Muscle layer of colon (tissue), 2 donors: ENCODE measurements at regions not wholly inside any gene's neighbourhood (a gene's known extent, or its start where the extent isn't known, plus 50 kb on each side); places are given as distances from the start of the nearest gene placed in this dataset.

Source experiments
- H3K27ac ChIP-seq: one replicate; pipeline ENCODE4 v1.7.0; 2013; ENCODE audit warnings: low read depth, mild to moderate bottlenecking, low read length, moderate library complexity
- H3K27me3 ChIP-seq, 2 donors: one replicate each; pipeline ENCODE4 v1.7.0; 2013; ENCODE audit warnings: low read length in 2 of 2, mild to moderate bottlenecking in 2 of 2; ENCODE audit not compliant: insufficient read depth in 2 of 2, control insufficient read depth in 1 of 2
- H3K36me3 ChIP-seq: one replicate; pipeline ENCODE4 v1.7.0; 2013; ENCODE audit warnings: mild to moderate bottlenecking, low read length; ENCODE audit not compliant: insufficient read depth
- H3K4me1 ChIP-seq: one replicate; pipeline ENCODE4 v1.7.0; 2013; ENCODE audit warnings: mild to moderate bottlenecking, low read length; ENCODE audit not compliant: insufficient read depth
- H3K4me3 ChIP-seq, 2 donors: one replicate each; pipeline ENCODE4 v1.7.0; 2013; ENCODE audit warnings: low read length in 2 of 2, low read depth in 1 of 2, mild to moderate bottlenecking in 1 of 2, moderate library complexity in 1 of 2
- H3K9ac ChIP-seq: one replicate; pipeline ENCODE4 v1.7.0; 2013; ENCODE audit warnings: low read length
- H3K9me3 ChIP-seq: one replicate; pipeline ENCODE4 v1.7.0; 2013; ENCODE audit warnings: mild to moderate bottlenecking, low read length
- donor health status: abdominal sarcoma.
- donor health status: Adenocarcinoma of cecum.

DNA sequence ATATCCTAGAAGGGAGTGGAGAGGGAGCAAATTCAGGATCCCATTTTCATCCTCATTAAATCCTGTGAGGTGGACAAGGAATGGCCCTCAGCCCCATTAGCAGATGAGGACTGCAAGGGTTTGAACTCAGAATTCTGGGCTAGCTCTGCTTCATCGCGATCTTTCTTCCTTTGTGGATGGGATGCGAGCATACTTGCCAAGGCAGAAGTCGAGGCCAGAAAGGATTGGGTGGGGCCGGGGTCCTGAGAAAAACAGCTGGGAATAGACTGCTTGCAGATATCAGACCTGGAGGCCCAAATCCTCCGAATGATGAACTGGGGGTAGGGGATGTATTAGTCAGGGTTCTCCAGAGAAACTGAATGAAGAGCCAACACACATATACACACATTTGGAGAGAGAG is 179.0 kb downstream of the CHST1 start:
- Histone ChIP-seq H3K27me3 (no peaks in the 10 kb centered on the region), H3K4me1 (no peaks in the 10 kb centered on the region), H3K4me3 (no peak overlapping the region), H3K9me3 (no peaks in the 10 kb centered on the region), H3K36me3 (no peaks in the 10 kb centered on the region), H3K9ac (no peak overlapping the region), H3K27ac (no peak overlapping the region)

DNA sequence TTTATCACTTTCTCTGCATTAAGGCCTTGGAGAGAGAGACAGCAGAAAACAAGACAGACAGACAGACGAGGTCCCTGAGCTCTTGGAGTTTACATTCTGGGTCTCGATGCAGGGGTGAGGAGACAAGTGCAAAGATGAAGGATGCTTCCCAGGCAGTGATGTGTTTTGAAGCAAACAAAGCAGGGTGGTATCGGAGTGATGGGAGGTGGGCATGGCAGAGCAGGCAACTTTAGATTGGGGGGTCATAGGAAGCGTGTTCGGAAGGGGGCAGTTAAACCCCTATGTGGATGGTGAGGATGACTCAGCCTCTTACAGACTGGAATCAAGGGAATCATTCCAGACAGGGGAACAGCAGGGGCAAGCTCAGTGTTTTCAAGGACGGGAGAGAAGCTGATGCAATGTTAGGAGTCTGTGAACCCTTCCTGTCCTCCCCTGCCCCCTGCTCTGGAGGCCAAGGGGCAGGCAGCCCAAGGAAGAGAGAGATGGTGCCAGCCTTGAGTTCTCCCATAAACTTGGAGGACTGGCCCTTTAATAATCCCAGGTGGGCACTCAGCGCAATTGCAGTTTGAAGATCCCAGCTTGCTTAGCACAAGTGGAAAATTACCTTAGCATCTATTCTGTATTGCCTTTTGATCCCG is 180.2 kb downstream of the CHST1 start:
- H3K27me3 ChIP-seq, result no peaks in the 10 kb centered on the region
- no peak overlapping the region for H3K27ac ChIP-seq
- no peak overlapping the region for H3K9ac ChIP-seq
- no peak overlapping the region for H3K4me3 ChIP-seq
- H3K9me3 ChIP-seq, result no peaks in the 10 kb centered on the region
- no peaks in the 10 kb centered on the region for H3K4me1 ChIP-seq
- no peaks in the 10 kb centered on the region for H3K36me3 ChIP-seq

DNA sequence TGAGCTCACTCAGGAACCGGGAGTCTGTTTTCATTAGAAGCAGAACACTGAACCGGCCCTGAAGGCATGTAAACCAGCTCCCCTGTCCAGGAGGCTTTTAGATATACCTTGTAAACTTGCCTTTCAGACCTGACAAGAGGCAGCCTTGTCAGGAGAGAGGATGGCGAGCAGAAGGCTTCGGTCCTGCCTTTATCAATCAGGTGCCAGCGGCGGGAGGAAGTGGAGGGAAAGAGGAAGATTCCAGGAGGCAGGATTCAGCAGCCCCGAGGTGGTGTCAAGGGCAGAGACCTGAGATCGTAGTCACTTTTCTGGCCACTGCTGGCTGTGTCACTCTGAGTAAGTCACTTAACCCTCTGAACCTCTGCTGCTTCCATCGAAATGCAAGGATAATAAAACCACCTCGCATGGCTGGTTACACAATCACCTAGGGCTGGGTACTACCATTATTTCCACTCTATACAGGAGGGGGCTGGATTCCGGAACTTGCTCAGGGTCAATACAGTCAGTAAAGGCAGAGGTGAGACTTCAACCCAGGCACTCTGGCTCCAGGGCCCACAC is 181.0 kb downstream of the CHST1 start:
- Histone ChIP-seq H3K36me3 (no peaks in the 10 kb centered on the region), H3K27ac (no peak overlapping the region), H3K27me3 (no peaks in the 10 kb centered on the region), H3K4me3 (no peak overlapping the region), H3K9ac (no peak overlapping the region), H3K9me3 (no peaks in the 10 kb centered on the region), H3K4me1 (no peaks in the 10 kb centered on the region)

DNA sequence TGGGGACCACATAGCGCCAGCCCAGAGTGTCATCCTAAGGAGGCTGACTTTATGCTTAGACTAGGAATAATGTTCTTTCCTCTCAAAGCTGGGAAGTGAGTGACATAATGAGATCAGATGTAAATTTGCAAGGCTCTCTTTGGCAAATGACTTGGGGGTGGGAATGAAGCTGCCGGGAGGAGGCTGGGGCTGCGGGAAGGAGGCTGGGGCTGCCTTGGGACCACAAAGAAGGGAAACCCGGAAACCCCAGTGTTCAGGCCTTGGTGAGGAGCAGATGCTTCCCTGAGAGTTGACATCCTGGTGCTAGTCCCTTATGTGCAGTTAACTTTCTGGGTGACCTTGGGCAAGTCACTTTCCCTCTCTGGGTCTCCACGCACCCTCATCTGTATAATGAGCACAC is 182.0 kb downstream of the CHST1 start:
- H3K9me3 ChIP-seq, result no peaks in the 10 kb centered on the region
- no peak overlapping the region for H3K9ac ChIP-seq
- no peak overlapping the region for H3K27ac ChIP-seq
- H3K27me3 ChIP-seq, result no peaks in the 10 kb centered on the region
- no peaks in the 10 kb centered on the region for H3K36me3 ChIP-seq
- no peaks in the 10 kb centered on the region for H3K4me1 ChIP-seq
- no peak overlapping the region for H3K4me3 ChIP-seq

- Histone ChIP-seq H3K4me1 (no peaks in the 10 kb centered on the region), H3K9me3 (no peaks in the 10 kb centered on the region), H3K36me3 (no peaks in the 10 kb centered on the region), H3K27ac (no peak overlapping the region), H3K9ac (no peak overlapping the region), H3K27me3 (no peaks in the 10 kb centered on the region), H3K4me3 (no peak overlapping the region)
These were observed 183.1 kb downstream of the CHST1 start for GRCh38 chr11:45482331-45482730.

- Histone ChIP-seq H3K36me3 (no peaks in the 10 kb centered on the region), H3K27me3 (no peaks in the 10 kb centered on the region), H3K4me3 (no peak overlapping the region), H3K9me3 (no peaks in the 10 kb centered on the region), H3K4me1 (no peaks in the 10 kb centered on the region), H3K27ac (no peak overlapping the region), H3K9ac (no peak overlapping the region)
These were observed 184.4 kb downstream of the CHST1 start for GRCh38 chr11:45481026-45481425.

- Histone ChIP-seq H3K36me3 (no peaks in the 10 kb centered on the region), H3K27ac (no peak overlapping the region), H3K4me1 (no peaks in the 10 kb centered on the region), H3K9me3 (no peaks in the 10 kb centered on the region), H3K27me3 (no peaks in the 10 kb centered on the region), H3K9ac (no peak overlapping the region), H3K4me3 (no peak overlapping the region)
These were observed 187.8 kb downstream of the CHST1 start for GRCh38 chr11:45477588-45477987.

DNA sequence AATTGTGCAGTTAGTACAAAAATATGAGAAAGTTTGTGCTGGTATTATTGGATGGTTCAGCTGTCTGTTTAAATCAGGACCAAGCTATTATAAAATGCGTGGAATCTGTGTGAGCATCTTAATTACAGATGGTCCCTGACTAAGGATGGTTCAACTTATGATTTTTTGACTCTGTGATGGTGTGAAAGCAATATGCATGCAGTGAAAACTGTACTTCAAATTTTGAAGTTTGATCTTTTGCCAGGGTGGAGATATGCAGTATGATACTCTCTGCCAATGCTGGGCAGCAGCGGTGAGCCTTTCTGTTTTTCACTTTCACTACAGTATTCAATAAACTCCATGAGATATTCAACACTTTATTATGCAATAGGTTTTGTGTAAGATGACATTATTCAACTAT is 189.3 kb downstream of the CHST1 start:
- H3K9me3 ChIP-seq, result no peaks in the 10 kb centered on the region
- H3K9ac ChIP-seq, result no peak overlapping the region
- H3K27me3 ChIP-seq, result no peaks in the 10 kb centered on the region
- no peak overlapping the region for H3K27ac ChIP-seq
- no peak overlapping the region for H3K4me3 ChIP-seq
- no peaks in the 10 kb centered on the region for H3K36me3 ChIP-seq
- H3K4me1 ChIP-seq, result no peaks in the 10 kb centered on the region

- Histone ChIP-seq H3K27me3 (no peaks in the 10 kb centered on the region), H3K27ac (no peak overlapping the region), H3K9me3 (no peaks in the 10 kb centered on the region), H3K4me3 (no peak overlapping the region), H3K4me1 (no peaks in the 10 kb centered on the region), H3K36me3 (no peaks in the 10 kb centered on the region), H3K9ac (no peak overlapping the region)
These were observed 189.0 kb upstream of the SYT13 start for GRCh38 chr11:45475173-45475572.

DNA sequence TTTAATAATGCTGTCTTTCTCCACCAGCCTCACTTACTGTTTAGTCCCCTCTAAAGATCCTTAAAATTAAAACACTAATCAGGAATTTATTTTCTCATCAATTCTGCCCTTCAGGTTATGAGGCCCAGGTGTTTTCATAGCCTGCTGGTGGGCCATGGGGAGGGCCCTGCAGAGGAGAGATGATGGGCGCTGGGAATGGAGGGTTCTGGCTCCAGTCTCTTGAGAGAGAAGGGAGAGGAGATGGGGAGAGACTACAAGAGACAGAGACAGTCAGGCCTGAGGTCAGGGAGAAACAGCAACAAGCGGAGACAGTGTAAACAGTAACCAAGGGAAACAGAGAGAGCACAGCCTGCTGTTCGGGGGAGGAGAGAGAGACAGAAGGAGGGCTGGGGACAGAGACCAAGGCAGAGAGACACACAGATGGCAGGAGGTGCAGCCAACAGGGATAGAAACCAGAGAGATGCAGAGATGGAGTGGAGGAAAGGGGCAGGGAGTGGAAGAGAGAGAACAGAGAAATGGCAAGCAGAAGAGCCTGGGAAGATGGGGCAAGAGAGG is 187.3 kb upstream of the SYT13 start:
- Histone ChIP-seq H3K9me3 (no peaks in the 10 kb centered on the region), H3K9ac (no peak overlapping the region), H3K36me3 (no peaks in the 10 kb centered on the region), H3K4me3 (no peak overlapping the region), H3K27me3 (no peaks in the 10 kb centered on the region), H3K27ac (no peak overlapping the region), H3K4me1 (no peaks in the 10 kb centered on the region)

DNA sequence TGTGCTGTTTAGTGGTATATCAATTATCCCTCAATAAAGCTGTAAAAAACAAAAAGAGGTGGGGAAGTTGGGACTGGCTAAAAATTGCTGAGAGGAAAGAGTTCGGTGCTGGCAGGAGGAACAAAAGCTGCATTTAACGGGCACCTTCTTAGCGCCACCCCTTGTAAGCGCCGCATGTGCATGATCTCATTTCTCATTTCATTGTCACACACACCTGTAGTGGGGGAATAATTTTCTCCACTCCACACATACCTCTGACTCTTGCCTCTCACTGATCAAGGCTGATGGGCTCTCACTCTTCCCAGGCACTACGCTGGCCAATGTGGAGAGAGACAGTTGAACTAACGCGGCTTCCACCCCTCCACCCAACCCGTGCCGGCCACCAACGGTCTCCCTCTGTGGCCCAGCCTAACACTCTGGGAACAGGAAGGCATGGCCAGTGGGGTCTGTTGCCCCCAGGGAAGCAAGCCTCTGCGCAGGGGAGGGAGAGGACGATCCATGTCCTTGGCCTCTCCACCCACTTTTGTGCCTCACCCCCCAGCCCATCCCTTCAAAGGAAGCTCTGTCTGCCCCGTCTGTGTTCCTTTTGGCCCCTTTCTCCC is 186.7 kb upstream of the SYT13 start:
- no peaks in the 10 kb centered on the region for H3K9me3 ChIP-seq
- H3K9ac ChIP-seq, result no peak overlapping the region
- no peaks in the 10 kb centered on the region for H3K4me1 ChIP-seq
- H3K4me3 ChIP-seq, result no peak overlapping the region
- H3K36me3 ChIP-seq, result no peaks in the 10 kb centered on the region
- no peaks in the 10 kb centered on the region for H3K27me3 ChIP-seq
- H3K27ac ChIP-seq, result no peak overlapping the region

- Histone ChIP-seq H3K9me3 (no peaks in the 10 kb centered on the region), H3K27me3 (no peaks in the 10 kb centered on the region), H3K4me3 (no peak overlapping the region), H3K27ac (no peak overlapping the region), H3K9ac (no peak overlapping the region), H3K36me3 (no peaks in the 10 kb centered on the region), H3K4me1 (no peaks in the 10 kb centered on the region)
These were observed 185.1 kb upstream of the SYT13 start for GRCh38 chr11:45471266-45471665.
